GOT3 (cell line): ENCODE measurements at regions not wholly inside any gene's neighbourhood (a gene's known extent, or its start where the extent isn't known, plus 50 kb on each side); places are given as distances from the start of the nearest gene placed in this dataset.

ENCODE experiments used
- DNase-seq: peaks from one replicate; lab custom pipeline; 2025; ENCODE audit warnings: mixed read lengths; lab: John Stamatoyannopoulos, UW

DNA sequence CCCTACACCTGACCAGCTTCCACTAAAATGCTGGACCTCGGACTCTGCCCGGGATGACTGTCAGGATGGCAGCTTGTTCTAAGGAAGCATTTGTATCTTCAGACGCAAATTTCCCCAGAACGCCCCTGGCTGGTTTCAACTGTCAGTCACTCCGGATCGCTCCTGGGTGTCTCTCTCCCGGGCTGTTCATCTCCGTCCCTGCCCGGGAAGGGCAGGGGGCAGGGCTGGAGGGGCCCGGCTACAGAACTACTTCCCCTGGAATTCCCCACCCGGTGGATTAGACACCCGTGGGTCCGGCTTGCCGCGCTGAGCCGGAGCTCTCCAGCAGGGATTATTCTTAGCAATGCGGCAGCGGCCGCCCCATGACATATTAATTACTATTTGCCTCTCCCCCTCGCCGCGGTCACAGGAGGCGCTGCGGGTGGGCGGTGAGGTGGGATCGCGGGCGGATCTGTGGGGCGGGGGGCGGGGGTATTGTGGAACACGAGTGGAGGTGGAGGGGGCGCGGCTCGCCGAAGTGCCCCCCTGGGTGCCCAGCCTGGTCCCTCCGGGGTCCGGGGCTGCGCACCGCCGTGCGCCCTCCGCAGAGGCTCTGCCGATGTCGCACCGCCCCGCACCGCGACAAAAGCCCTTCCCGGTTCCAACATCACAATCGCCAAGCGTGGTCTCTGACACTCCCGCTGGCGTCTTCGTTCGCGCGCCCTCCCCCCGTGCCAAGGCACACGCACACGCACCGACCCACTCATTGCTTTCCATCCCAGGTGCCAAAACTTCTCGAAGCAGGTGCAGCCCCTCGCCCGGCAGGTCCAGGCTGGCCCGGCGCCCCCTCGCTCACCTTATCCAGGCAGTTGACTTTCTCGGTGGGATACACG lies 276.1 kb upstream of the NEBL start:
- DNase-seq: no peak

DNA sequence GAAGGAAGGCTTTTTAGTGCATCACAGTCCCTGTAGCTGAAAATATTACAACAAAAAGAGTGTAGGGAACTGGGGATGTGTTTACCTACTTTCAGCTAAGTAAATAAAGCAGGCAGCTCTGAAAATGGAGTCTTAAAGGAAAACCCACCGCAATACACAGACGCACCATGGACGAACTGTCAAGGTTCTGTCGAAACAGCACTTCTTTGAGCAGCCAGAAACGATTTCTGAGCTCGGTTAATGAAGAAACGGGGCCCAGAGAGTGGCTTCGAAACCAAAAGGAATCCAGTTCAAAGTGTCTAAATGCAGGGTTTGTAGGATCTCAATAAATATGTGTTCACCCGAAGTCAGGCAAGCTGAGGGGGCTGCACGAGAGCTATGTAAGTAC lies 275.4 kb upstream of the NEBL start:
- DNase-seq: no peak

DNA sequence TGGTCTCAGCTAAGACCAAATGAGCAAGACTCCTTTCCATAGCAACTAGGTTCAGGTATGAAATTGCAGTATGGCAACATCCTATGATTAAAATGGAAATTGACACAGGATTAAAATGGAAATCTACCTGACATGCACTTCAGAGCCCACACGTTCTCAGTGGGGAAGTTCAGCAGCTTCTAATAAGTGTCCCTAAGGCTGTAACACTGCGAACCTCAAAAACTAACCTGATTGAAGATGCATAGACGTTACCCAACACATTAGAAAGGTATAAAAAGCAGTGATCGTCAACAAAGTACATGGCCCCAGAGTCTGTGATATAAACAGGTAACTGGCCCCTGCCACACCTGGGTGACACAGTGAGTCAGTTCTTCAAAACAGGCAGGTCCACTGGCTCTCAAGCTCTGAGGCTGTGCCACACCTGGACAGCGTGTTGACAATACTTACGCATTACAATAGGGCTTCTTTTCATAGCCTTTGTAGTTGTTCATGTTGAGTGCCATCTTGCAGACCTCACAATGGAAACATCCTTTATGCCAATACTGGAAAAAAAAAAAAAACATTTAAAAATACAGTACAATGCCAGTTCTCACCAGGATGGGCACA lies 274.9 kb upstream of the NEBL start:
- DNase-seq: no peak

DNA sequence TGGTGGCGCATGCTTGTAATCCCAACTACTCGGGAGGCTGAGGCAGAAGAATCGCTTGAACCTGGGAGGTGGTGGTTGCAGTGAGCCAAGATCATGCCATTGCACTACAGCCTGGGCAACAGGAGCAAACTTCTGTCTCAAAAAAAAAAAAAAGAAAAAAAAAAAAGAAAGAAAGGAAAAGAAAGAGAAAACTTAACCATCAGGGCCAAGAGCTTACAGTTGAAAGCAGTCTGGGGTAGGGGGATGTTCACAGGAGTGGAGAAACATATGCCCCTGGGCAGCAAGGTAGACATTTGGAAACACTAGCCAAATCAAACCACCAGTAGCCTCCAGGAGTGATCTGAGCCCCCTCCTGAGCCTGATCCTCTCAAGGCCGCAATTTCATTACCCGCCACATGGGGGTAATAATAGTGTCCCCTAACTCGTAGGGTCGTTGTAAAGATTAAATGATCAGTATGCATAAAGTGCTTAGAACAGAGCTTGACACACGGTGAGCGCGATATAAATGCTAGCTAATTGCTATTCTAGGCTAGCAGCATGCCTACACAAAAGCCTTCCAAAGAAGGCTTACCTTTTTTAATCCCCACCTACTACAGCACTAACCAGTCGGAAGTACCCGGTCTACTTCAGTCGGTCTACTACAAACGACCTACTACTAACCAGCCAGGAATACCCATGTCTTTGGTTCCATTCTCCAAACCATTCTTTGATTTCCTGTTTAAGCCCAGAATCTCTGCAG lies 274.3 kb upstream of the NEBL start:
- DNase-seq: no peak

DNA sequence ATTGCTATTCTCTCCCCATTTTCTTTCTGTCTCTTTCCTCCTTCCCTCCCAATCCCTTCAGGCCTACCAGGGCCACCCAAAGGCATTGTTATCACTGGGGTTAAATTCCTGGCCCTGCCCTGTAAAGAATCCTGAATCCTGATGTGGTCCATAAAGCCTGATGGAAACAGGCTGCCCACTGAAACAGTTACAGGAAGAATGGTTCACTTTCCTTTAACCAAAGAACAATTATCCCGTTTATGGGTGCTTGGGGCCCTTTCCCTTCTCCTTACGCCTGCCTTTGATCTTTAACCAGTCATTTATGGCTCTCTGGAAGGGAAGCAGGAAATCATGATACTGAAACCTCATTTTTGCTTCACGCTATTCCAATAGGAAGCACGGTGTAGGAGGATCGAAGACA lies 273.1 kb upstream of the NEBL start:
- no peak for DNase-seq

DNA sequence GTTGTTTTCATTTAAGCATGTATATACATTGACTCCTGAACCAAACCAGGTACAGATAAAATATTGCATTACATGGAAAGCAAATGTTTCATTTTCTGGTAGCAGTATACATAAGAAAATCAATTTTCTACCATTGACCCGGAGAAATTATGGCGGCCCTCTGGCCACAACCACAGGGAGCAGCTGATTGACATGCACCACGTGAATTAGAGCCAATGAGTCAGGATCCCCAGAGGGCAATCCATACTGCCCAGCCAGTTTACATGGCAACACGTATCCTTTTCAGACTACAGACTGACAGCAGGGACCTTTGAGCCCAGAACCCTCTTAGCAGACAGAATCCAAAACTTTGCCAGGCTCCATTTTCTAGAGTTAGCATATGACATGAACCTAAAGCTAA lies 272.2 kb upstream of the NEBL start:
- no peak for DNase-seq

DNA sequence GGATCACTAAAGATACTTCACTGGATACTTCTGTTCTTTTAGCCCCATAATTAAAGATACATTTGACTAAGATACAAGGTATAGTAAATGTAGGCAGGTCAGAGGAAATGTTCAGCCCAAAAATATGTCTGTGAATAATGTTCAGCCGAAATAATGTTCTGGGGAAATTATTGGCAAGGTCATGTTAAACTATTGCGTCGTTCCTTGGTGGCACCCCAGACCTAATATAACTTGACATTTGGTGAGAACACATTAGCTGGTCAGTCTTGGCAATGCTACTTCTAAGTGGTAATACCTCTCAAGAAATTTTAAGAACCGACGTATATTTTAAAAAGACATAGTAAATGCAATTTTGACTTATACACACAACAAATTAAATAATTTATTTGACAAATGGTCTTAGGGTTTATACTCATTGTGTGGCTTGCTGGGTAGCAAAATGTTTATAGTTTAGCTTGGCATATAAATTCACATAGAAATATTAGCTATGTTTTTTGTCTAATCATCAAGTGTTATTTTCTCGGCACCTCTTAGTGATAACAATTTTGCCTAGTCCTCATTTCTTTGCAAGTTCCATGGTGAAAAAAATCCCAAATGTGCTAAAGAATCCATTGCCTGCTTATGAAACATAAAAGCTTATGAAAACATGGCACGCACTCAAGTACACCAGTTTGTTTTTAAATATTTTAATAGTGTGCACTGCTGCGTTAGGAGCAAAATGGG lies 270.3 kb upstream of the NEBL start:
- no peak for DNase-seq

DNA sequence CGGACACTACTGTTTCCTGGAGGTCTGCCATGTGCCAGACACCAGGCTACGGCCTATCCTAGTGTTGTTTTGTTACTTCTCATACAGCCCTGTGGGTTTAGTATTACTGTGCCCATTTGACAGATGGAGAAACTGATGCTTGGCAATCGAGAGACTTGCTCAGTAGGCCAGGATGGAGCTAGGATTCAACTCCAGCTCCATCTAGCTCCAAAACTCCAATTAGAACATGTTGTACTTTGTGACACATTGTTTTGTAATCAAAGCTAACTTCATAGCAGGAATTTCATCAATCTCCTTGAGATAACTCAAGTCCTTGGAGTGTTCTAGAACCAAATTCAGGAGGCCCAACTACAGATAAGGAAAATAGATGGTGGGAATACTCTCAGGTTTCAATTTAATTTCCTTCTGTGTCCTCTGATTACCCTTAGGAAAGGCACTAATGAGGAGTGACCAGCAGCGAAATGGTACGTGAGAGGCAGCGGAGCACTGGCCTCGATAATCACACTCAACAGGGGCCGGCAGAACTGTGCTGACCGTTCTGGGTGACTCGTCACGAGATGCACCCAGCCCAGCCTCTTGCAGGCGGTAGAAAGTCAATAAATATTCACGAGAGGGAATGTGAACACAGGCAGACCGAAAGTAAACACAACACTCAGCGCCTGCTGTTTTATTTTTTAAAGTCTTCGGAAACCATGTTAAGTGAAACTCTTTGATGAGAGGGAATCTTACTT lies 269.6 kb upstream of the NEBL start:
- DNase-seq: no peak

DNA sequence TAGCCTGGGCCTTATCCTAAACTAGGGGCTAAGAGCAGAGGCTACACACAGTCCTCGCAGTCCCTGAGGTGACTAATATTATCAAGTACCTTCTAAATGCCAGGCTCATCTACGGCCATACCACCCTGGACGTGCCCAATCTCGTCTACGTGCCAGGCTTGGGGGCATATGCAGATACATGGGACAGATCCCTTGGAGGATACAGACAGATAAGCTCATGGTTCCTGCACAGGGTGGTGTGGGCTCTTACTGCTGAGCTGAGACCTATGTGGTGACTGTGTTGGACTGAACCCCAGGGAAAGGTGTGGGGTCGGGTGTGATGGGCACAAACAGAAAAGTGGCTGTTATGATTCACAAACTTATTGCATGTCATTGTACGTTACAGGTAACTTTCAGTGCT lies 268.4 kb upstream of the NEBL start:
- DNase-seq: no peak

DNA sequence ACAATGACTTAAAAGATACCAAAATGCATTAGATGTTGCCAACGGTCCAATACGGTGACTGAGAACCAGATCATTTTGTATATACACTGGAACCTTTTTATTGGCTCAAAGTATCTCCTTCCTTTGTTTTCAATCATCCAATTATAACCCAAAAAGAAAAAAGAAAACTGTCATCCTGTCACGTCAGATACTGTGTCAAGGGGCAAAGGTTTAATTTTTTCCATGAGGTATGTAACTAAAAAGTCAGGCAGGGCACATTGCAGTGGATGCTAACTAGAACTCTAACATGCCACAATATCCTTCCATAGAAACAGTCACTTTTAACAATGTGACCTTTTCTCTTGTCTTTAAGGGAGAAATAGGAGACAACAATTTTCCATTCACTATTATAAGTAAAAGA lies 267.6 kb upstream of the NEBL start:
- DNase-seq: no peak

DNA sequence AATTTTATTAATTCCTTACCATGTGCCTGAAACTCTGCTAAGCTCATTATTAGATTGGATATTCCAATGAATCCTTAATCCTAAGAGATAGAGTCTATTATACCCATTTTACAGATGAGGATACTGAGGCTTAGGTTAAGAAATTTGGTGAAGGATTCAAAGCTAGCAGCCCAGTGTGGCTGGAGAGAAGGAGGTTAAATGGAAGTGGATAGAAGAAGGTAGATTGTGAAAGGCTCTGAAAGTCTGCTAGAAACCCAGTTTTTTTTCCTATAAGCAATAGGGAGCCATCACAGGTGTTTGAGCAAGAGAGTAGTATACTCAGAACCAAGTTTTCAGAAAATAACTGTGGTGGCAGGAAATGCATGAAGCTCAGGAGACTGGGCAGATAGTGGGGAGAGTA lies 265.8 kb upstream of the NEBL start:
- no peak for DNase-seq

DNA sequence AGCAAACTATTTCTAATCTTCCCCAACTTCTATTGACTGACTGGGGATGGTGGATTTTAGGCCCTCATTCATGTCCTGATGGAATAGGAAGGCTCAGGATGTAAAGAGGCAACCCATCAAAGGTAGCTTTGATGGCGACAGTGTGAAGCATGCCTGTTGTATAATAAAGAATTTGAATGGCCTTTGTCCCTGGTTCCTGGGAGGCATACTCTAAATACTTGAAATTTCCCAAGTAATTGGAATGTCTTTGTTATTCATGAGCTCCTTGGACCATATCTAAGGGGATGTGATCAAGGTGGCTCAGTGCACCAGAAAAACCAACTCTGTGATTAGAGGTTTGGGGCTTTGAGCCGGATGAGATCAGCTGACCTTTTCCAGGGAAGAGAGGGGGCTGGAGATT lies 264.5 kb upstream of the NEBL start:
- no peak for DNase-seq

DNA sequence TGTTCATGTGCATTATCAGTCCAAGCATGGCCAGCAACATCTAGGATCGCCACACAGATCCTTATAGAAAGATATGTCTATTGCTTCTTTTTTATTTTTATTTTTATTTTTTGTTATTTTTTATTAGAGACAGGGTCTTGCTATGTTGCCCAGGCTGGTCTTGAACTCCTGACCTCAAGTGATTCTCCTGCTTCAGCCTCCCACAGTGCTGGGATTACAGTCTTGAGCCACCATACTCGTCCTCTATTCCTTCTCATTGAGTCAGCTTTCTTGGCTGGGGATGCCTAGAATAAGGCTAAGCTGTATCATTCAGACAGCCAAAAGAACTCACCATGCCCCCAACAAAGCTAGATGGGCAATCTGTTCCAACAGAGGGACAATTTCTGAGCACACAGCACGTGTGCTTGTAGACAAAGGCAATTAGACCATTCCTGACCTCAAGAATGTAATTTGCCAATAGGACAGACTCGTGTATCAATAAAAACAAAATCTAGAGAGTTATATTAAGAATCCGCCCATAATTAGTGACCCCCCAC lies 264.0 kb upstream of the NEBL start:
- DNase-seq: no peak

DNA sequence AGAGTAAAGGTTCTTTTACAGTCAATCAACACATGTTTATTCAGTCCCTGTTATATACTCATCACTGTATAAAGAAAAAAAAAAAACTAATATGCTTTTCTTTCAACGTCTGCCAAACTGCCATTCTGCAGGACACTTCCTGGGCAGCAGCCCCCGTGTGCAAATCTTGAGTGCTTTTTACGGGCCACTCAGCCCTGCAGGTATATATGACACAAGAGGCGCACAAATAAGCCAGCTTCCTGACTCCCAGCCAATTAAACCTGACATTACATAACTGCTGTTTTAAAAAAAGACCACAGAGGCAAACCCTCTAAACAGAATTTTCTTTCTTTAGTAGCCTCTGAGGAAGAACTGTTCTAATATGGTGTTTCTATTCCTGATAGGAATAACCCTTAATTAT lies 263.0 kb upstream of the NEBL start:
- DNase-seq: no peak

DNA sequence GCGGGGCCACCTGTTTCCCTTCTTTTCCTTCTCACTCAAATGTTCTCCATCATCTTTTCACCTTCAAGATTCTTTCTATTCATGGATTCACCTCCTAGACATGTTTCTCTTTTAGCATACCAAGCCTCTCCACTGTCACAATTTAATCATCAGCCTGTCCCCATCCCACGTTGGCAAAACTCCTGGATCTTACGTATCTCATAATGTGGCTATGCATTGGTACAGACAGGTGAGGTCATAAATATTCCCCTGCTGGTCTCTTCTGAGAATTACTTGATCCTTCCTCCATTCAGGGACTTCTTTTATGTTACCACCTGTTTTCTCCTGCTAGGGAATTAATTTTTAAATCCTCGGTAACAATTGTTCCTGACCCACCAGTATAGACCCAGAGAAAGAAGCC lies 262.6 kb upstream of the NEBL start:
- no peak for DNase-seq

DNA sequence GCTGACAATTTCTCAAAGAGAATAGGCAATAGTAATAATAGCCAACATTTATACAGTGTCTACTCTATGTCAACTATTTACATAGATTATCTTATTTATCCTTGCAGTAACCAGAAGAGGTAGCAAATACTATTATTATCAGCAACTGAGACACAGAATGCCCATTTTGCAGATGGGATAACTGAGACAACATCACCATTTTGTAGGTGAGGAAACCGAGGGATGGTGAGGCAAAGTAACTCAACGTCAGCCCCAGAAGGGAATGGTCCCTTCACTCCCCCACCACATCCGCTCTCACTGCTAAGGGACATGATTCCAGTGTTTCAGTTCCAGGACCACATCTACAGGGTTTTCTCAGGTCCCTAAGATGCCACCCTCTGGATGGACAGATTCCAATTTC lies 261.2 kb upstream of the NEBL start:
- DNase-seq: no peak

DNA sequence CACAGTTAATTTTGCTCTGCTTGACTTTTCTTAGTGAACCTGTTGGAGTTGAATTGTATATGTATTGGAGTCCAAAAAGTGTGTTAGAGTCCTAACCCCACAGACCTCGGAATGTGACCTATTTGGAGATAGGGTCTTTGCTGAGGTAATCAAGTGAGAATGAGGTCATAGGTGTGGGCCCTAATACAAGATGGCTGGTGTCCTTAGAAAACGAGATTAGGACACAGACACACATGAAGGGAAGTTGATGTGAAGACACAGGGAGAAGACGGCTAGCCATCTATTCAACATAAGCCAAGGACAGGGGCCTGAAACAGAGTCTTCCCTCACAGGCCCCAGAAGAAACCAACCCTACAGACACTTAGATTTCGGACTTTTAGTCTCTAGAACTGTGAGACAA lies 260.6 kb upstream of the NEBL start:
- DNase-seq: no peak

DNA sequence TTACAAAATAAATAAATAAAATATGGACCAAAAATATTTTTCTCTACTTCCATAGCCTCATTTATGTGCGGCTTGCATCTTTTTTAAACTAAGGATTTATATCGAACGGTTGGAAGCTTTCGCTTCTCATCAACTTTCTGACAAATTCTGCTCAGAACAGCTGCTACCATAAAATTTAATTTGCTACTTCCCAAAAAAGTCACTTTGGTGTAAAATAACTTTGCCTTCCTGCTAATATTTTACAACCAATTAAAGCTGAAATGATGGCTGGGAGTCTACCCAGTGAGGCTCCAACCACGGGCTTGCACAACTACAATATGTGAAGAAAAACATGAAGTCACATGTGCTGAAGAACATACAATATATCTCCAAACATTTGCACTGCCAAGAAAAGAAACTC lies 253.1 kb upstream of the NEBL start:
- no peak for DNase-seq

DNA sequence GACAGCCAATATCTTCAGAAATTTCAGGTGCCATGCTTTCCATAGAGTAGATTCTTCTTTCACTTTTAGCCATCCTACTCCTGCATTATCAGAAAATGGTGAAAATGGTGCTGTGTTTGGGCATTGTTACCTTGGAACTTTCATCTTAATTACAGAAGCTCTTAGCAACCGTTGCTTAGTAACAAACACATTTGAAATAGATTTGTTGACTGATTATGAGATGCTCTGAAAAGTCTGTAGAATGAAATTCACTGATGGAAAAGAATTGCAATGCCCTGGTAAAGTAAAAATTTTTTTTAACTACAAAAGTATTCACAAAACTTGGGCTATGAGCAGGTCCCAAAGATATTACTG lies 249.3 kb upstream of the NEBL start:
- no peak for DNase-seq

DNA sequence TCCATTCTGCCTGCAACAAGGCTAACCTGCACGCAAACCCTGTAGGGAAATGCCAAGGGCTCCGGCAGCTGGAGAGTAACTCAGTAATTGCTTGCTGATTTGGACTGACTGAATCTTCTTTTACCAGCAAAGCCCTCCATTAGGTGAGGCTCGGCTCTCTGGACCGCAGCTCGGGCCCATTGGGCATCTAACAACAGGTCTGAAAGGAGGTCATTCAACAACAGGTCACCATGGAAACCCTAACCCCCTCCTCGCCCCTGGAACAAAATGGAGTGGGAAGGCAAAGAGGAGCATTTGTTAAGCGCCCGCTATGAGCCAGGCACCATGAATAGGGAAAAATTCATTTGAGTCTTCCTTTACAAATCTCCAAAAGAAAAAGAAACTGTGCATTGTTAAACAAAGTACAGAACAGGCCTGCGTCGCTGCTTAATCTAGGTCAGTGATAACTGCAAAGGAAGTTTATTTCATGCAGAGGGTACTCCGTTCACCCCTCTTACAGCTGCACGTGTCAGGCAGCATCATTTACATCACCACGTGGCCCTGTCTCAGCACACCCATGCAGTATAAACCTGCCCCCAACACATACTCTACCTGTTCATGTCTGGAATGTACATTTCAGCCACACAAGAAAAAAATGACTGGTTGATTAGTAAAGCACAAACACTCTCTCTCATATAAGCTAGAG lies 248.8 kb upstream of the NEBL start:
- DNase-seq: no peak

DNA sequence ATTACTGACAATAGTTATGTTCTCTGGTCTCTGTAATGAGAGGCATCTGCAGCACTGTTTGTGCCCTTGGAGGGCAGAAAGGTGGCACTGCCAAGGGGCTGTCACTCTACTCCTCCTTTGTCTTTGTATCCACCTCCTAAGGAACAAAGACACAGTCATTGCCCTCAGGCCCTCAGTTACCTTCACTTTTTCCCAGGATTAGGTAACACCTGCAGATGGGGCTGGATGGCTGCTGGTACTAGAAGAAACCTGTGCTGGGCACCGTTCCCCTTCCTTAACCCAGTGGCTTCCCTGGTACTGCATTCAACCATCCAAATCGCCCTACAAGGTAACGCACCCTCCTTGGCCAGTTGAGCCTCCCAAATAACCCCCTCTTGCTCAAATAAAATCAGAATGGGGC lies 246.9 kb upstream of the NEBL start:
- DNase-seq: no peak
